ENCODE measurements at regions not wholly inside any gene's neighbourhood (a gene's known extent, or its start where the extent isn't known, plus 50 kb on each side); places are given as distances from the start of the nearest gene placed in this dataset.
"Not testable (repeated sequence)": the region's sequence is repeated elsewhere in the genome, so short reads cannot be mapped to it uniquely, and the experiment has no call there.

- H3K4me1 ChIP-seq (ENCODE audit: insufficient read depth, low read length); H3K4me3 ChIP-seq (ENCODE audit: low read length); H3K27ac Mint-ChIP-seq; H3K27me3 Mint-ChIP-seq; H3K9me3 Mint-ChIP-seq; POLR2A ChIA-PET; H3K4me3 Mint-ChIP-seq; intact Hi-C loops (cut with DNase I, micrococcal nuclease); H3K36me3 ChIP-seq (ENCODE audit: insufficient read depth, low read length); ATAC-seq (ENCODE audit: poor library complexity); H3K27ac ChIP-seq (ENCODE audit: low read depth in 1 of 2, low read length in 2 of 2); CTCF ChIA-PET; H3K4me1 Mint-ChIP-seq (ENCODE audit: low read depth); H3K27me3 ChIP-seq (ENCODE audit: control insufficient read depth in 1 of 2, insufficient read depth in 2 of 2, low read length in 2 of 2); H3K36me3 Mint-ChIP-seq (ENCODE audit: low read depth): not testable (repeated sequence)
- DNase-seq, result peak in 1 of 14 experiments; percentile 3
- H3K9me3 ChIP-seq (ENCODE audit: control insufficient read depth in 1 of 2, insufficient read depth in 1 of 2, low read length in 2 of 2), result peaks cover 0 to 18% of the 10 kb centered on the region in 2 experiments
Observed at GRCh38 chr7:56328327-56328726, 212.1 kb upstream of the NUPR2 start.

- POLR2A ChIA-PET, result no interaction called here
- H3K9me3 ChIP-seq (ENCODE audit: control insufficient read depth in 1 of 2, insufficient read depth in 1 of 2, low read length in 2 of 2), result peaks cover 0 to 21% of the 10 kb centered on the region in 2 experiments
- ATAC-seq (ENCODE audit: poor library complexity) (no peak), DNase-seq (no peak)
- H3K9me3 Mint-ChIP-seq, result peaks cover 10% of the 10 kb centered on the region
- no peak overlapping the region for H3K27ac Mint-ChIP-seq
- H3K4me3 ChIP-seq (ENCODE audit: low read length), result no peak overlapping the region
- H3K27me3 Mint-ChIP-seq, result peaks cover 4% of the 10 kb centered on the region
- no peak overlapping the region for H3K27ac ChIP-seq (ENCODE audit: low read depth in 1 of 2, low read length in 2 of 2)
- H3K27me3 ChIP-seq (ENCODE audit: control insufficient read depth in 1 of 2, insufficient read depth in 2 of 2, low read length in 2 of 2), result no peaks in the 10 kb centered on the region
- no peak overlapping the region for H3K4me3 Mint-ChIP-seq
- intact Hi-C loops (cut with DNase I, micrococcal nuclease), result no loop called here
- H3K4me1 ChIP-seq (ENCODE audit: insufficient read depth, low read length), result no peaks in the 10 kb centered on the region
- no peaks in the 10 kb centered on the region for H3K36me3 ChIP-seq (ENCODE audit: insufficient read depth, low read length)
- no peaks in the 10 kb centered on the region for H3K4me1 Mint-ChIP-seq (ENCODE audit: low read depth)
- no peaks in the 10 kb centered on the region for H3K36me3 Mint-ChIP-seq (ENCODE audit: low read depth)
- no peak for TF ChIP-seq CTCF (IDR thresholded peaks at IDR 0.05)
- CTCF ChIA-PET, result interaction anchor here (0.6 kb wide), 1 partner anchor 1048 kb away, joined by 3 read pairs; no protein-coding TSS in a partner anchor
Observed at GRCh38 chr7:56290548-56290947, 174.3 kb upstream of the NUPR2 start.

GRCh38 chr7:56287429-56288138 is 171.4 kb upstream of the NUPR2 start:
- ATAC-seq (ENCODE audit: poor library complexity), result no peak
- TF ChIP-seq CTCF (IDR thresholded peaks at IDR 0.05), result no peak
- intact Hi-C loops (cut with DNase I, micrococcal nuclease), result no loop called here
- ChIA-PET CTCF (no interaction called here), POLR2A (no interaction called here)
- no peak overlapping the region for H3K4me3 ChIP-seq (ENCODE audit: low read length)
- no peaks in the 10 kb centered on the region for H3K36me3 Mint-ChIP-seq (ENCODE audit: low read depth)
- H3K27me3 ChIP-seq (ENCODE audit: control insufficient read depth in 1 of 2, insufficient read depth in 2 of 2, low read length in 2 of 2), result no peaks in the 10 kb centered on the region
- H3K9me3 Mint-ChIP-seq, result peaks cover 13% of the 10 kb centered on the region
- H3K4me3 Mint-ChIP-seq, result no peak overlapping the region
- H3K27ac ChIP-seq (ENCODE audit: low read depth in 1 of 2, low read length in 2 of 2), result no peak overlapping the region
- H3K27me3 Mint-ChIP-seq, result peaks cover 4% of the 10 kb centered on the region
- H3K9me3 ChIP-seq (ENCODE audit: control insufficient read depth in 1 of 2, insufficient read depth in 1 of 2, low read length in 2 of 2), result peaks cover 5 to 15% of the 10 kb centered on the region in 2 experiments
- no peaks in the 10 kb centered on the region for H3K4me1 ChIP-seq (ENCODE audit: insufficient read depth, low read length)
- H3K36me3 ChIP-seq (ENCODE audit: insufficient read depth, low read length), result no peaks in the 10 kb centered on the region
- no peaks in the 10 kb centered on the region for H3K4me1 Mint-ChIP-seq (ENCODE audit: low read depth)
- no peak overlapping the region for H3K27ac Mint-ChIP-seq
- DNase-seq, result no peak

GRCh38 chr7:56256108-56256507 is 139.9 kb upstream of the NUPR2 start:
- POLR2A ChIA-PET, result no interaction called here
- H3K36me3 ChIP-seq (ENCODE audit: insufficient read depth, low read length), result no peaks in the 10 kb centered on the region
- TF ChIP-seq CTCF (IDR thresholded peaks at IDR 0.05), result no peak
- peaks cover 0 to 22% of the 10 kb centered on the region in 2 experiments for H3K9me3 ChIP-seq (ENCODE audit: control insufficient read depth in 1 of 2, insufficient read depth in 1 of 2, low read length in 2 of 2)
- H3K27me3 ChIP-seq (ENCODE audit: control insufficient read depth in 1 of 2, insufficient read depth in 2 of 2, low read length in 2 of 2), result no peaks in the 10 kb centered on the region
- no peaks in the 10 kb centered on the region for H3K4me1 ChIP-seq (ENCODE audit: insufficient read depth, low read length)
- Mint-ChIP-seq H3K36me3 (ENCODE audit: low read depth) (no peaks in the 10 kb centered on the region), H3K4me1 (ENCODE audit: low read depth) (no peaks in the 10 kb centered on the region), H3K9me3 (peaks cover 11% of the 10 kb centered on the region), H3K27ac (no peak overlapping the region), H3K27me3 (no peaks in the 10 kb centered on the region), H3K4me3 (no peak overlapping the region)
- no peak overlapping the region for H3K4me3 ChIP-seq (ENCODE audit: low read length)
- ATAC-seq (ENCODE audit: poor library complexity), result no peak
- no peak for DNase-seq
- intact Hi-C loops (cut with DNase I, micrococcal nuclease), result no loop called here
- no peak overlapping the region for H3K27ac ChIP-seq (ENCODE audit: low read depth in 1 of 2, low read length in 2 of 2)
- CTCF ChIA-PET, result no interaction called here

Data from CD4-positive, alpha-beta T cell (primary cell).